ENCODE measurements at regions not wholly inside any gene's neighbourhood (a gene's known extent, or its start where the extent isn't known, plus 50 kb on each side); places are given as distances from the start of the nearest gene placed in this dataset.

GRCh38 chr5:61683148-61683547 is 351.1 kb downstream of the ZSWIM6 start:
- no peak overlapping the region for H3K4me3 ChIP-seq (ENCODE audit: low read length)
- no peak for TF ChIP-seq CTCF (conservative IDR thresholded peaks at IDR 0.05; ENCODE audit: low read depth, low read length)
- no peak for DNase-seq (ENCODE audit: low read depth)

- no peak overlapping the region for H3K4me3 ChIP-seq (ENCODE audit: low read length)
- no peak for TF ChIP-seq CTCF (conservative IDR thresholded peaks at IDR 0.05; ENCODE audit: low read depth, low read length)
Measured at GRCh38 chr5:61683926-61684325, 351.9 kb downstream of the ZSWIM6 start.

GRCh38 chr5:61686491-61687257 is 354.6 kb downstream of the ZSWIM6 start:
- no peak for DNase-seq (ENCODE audit: low read depth)
- no peak for TF ChIP-seq CTCF (conservative IDR thresholded peaks at IDR 0.05; ENCODE audit: low read depth, low read length)
- H3K4me3 ChIP-seq (ENCODE audit: low read length): no peak overlapping the region

More at GRCh38 chr5:61683926-61684325, 351.9 kb downstream of the ZSWIM6 start:
- no peak for DNase-seq (ENCODE audit: low read depth)

GRCh38 chr5:61687371-61687770 is 355.3 kb downstream of the ZSWIM6 start:
- TF ChIP-seq CTCF (conservative IDR thresholded peaks at IDR 0.05; ENCODE audit: low read depth, low read length): no peak
- no peak for DNase-seq (ENCODE audit: low read depth)
- H3K4me3 ChIP-seq (ENCODE audit: low read length): no peak overlapping the region

GRCh38 chr5:61689153-61689846 is 357.2 kb downstream of the ZSWIM6 start:
- DNase-seq (ENCODE audit: low read depth): no peak
- no peak for TF ChIP-seq CTCF (conservative IDR thresholded peaks at IDR 0.05; ENCODE audit: low read depth, low read length)
- H3K4me3 ChIP-seq (ENCODE audit: low read length): no peak overlapping the region

- DNase-seq (ENCODE audit: low read depth): no peak
- H3K4me3 ChIP-seq (ENCODE audit: low read length): no peak overlapping the region
- TF ChIP-seq CTCF (conservative IDR thresholded peaks at IDR 0.05; ENCODE audit: low read depth, low read length): no peak
Measured at GRCh38 chr5:61697809-61698558, 365.9 kb downstream of the ZSWIM6 start.

Data from retinal pigment epithelial cell (primary cell).